ENCODE measurements at regions not wholly inside any gene's neighbourhood (a gene's known extent, or its start where the extent isn't known, plus 50 kb on each side); places are given as distances from the start of the nearest gene placed in this dataset.

GRCh38 chr1:221444346-221444745 lies 297.5 kb downstream of the DUSP10 start:
- H3K4me3 ChIP-seq: no peak overlapping the region
- in situ Hi-C loops (cut with MboI): no loop called here
- H3K27ac ChIP-seq (ENCODE audit: control insufficient read depth, insufficient read depth): no peak overlapping the region
- WGBS (ENCODE audit: insufficient coverage, insufficient replicate concordance, low lambda C conversion rate, missing lambda C conversion rate): 35% methylated on average over 6 of the region's 6 CpGs
- H3K36me3 ChIP-seq (ENCODE audit: control insufficient read depth in 2 of 2, insufficient read depth in 2 of 2, low read length in 1 of 2): no peaks in the 10 kb centered on the region
- H3K79me2 ChIP-seq (ENCODE audit: control insufficient read depth, insufficient read depth, low read length): no peaks in the 10 kb centered on the region
- no peak for DNase-seq (ENCODE audit: low read depth, low spot score)
- H3K4me2 ChIP-seq (ENCODE audit: control insufficient read depth, insufficient read depth): no peak overlapping the region
- no peak overlapping the region for H2AFZ ChIP-seq (ENCODE audit: control insufficient read depth, low read depth, low read length)
- TF ChIP-seq ZSCAN29 (IDR thresholded peaks at IDR 0.05) (no peak), RAD21 (IDR thresholded peaks at IDR 0.05; ENCODE audit: insufficient read depth, low read depth, low read length) (no peak), ZNF24 (IDR thresholded peaks at IDR 0.05) (no peak), SIX5 (IDR thresholded peaks at IDR 0.05; ENCODE audit: low read depth, low read length, severe bottlenecking) (no peak), ZBTB33 (IDR thresholded peaks at IDR 0.05) (no peak), ZNF274 (IDR thresholded peaks at IDR 0.05; ENCODE audit: insufficient read depth, insufficient read length) (no peak), RFX5 (IDR thresholded peaks at IDR 0.05; ENCODE audit: low read depth, low read length) (no peak), EZH2 (IDR thresholded peaks at IDR 0.05; ENCODE audit: borderline replicate concordance, control insufficient read depth, low read depth, low read length) (no peak), GABPA (IDR thresholded peaks at IDR 0.05; ENCODE audit: low read depth) (no peak), E2F4 (IDR thresholded peaks at IDR 0.05; ENCODE audit: low read depth, low read length) (no peak), HDAC6 (IDR thresholded peaks at IDR 0.05; ENCODE audit: unreplicated experiment) (no peak), CREM (IDR thresholded peaks at IDR 0.05; ENCODE audit: low read depth) (no peak)
- TF ChIP-seq, protein P1, sequence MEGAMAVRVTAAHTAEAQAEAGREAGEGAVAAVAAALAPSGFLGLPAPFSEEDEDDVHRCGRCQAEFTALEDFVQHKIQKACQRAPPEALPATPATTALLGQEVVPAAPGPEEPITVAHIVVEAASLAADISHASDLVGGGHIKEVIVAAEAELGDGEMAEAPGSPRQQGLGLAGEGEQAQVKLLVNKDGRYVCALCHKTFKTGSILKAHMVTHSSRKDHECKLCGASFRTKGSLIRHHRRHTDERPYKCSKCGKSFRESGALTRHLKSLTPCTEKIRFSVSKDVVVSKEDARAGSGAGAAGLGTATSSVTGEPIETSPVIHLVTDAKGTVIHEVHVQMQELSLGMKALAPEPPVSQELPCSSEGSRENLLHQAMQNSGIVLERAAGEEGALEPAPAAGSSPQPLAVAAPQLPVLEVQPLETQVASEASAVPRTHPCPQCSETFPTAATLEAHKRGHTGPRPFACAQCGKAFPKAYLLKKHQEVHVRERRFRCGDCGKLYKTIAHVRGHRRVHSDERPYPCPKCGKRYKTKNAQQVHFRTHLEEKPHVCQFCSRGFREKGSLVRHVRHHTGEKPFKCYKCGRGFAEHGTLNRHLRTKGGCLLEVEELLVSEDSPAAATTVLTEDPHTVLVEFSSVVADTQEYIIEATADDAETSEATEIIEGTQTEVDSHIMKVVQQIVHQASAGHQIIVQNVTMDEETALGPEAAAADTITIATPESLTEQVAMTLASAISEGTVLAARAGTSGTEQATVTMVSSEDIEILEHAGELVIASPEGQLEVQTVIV (IDR thresholded peaks at IDR 0.05; ENCODE audit: borderline replicate concordance, partially characterized antibody): no peak
- H3K4me1 ChIP-seq (ENCODE audit: control insufficient read depth, insufficient read depth, low read length): 0 out of 2 replicates have a peak, but pooled peaks cover 4% of the 10 kb centered on the region
- H4K20me1 ChIP-seq (ENCODE audit: control insufficient read depth, insufficient read depth): no peaks in the 10 kb centered on the region
- no TSS peak for BruUV-seq (replicated peaks)
- SMC1A ChIA-PET (ENCODE audit: uncharacterized antibody, unreplicated experiment): interaction anchor here (1.2 to 2.1 kb wide), 2 partner anchors 9 to 13 kb away, joined by 3 to 9 read pairs; no protein-coding TSS in a partner anchor
- H3K27me3 ChIP-seq (replicated peaks in 1 of 2; ENCODE audit: control insufficient read depth in 2 of 2, insufficient read depth in 2 of 2, low read length in 1 of 2): no peaks in the 10 kb centered on the region
- POLR2A ChIA-PET: no interaction called here
- intact Hi-C loops (cut with micrococcal nuclease; ENCODE audit: unreplicated experiment): loop anchor here (5.0 kb wide), 1 partner anchor 728 kb away; no protein-coding TSS in a partner anchor
- no peak for FAIRE-seq
- H3K9me3 ChIP-seq (replicated peaks; ENCODE audit: control insufficient read depth, insufficient read depth, low read length): no peaks in the 10 kb centered on the region
- no peak overlapping the region for H3K9ac ChIP-seq (ENCODE audit: control insufficient read depth, insufficient read depth, low read length)
- RAD21 ChIA-PET (ENCODE audit: unreplicated experiment): interaction anchor here (1.7 kb wide), 1 partner anchor 9 kb away, joined by 5 read pairs; no protein-coding TSS in a partner anchor
- CTCF ChIA-PET: interaction anchor here (0.6 to 6.2 kb wide), 3 partner anchors 9 to 268 kb away, joined by 3 to 30 read pairs (median 3); no protein-coding TSS in a partner anchor
- no peak for ATAC-seq
